ENCODE measurements at regions not wholly inside any gene's neighbourhood (a gene's known extent, or its start where the extent isn't known, plus 50 kb on each side); places are given as distances from the start of the nearest gene placed in this dataset.

DNA sequence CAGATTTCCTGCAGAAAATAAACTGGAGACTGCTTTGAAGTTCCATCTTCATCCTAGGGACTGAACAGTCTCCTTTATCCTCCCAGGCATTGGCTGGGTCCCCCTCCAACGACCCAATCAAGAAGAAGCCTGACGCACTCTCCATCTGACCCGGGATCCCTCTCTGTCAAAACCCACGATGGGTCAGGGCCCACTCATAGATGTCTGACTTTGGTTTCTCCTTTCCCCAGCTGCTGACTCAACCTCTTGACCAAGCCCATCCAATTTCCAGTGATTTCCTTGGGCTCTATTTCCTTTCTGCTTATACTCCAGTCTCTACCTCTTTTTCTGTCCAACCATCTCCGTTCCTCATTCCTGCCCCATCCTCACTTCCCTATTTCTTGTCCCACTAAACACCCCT lies 189.7 kb downstream of the MIAT start:
- DNase-seq (ENCODE audit: low read depth): no peak

DNA sequence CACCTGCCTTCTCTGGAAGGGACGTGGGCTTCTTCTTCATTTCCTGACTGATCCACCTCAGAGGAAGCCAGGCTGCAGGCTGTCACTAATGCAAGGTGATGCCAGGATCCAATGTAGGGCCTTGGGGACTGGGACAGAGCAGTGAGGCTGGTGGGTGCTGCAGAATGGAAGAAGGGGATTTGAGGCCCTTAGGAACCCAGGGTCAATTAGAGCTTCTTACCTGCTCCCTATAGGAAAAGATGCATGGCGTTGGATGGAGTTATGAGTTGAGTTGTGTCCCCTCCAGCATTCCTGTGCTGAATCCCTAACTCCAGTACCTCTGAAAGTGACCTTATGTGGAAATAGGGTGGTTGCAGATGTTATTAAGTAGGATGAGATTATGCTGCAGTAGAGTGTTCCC lies 190.4 kb downstream of the MIAT start:
- DNase-seq (ENCODE audit: low read depth): no peak

DNA sequence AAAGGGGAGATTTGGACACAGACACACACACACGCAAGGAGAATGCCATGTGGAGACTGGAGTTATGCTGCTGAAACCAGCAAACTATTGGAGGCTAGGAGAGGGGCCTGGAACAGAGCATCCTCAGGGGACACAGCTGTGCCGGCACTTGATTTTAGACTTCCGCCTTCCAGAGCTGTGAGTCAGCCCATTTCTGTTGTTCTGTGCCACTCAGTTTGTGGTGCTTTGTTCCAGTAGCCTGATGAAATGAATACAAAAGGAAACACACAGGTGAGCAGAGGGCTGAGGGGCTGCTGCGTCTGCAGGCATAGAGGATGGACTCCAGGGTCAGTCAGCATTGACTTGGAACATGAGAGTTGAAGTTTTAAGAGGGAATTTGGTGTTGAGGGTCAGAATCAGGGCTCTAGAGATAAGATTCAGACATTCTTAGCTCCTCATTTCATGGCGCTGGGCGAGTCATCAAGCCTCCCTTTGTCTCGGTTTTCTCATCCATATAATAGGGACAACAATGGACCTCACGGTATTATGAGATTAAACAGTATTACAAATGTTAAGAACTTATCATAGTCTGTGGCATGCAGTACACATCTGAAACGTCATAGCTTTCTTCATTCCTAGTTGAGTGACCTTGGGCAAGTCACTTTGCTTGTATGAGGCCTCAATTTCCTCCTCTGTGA lies 191.0 kb downstream of the MIAT start:
- no peak for DNase-seq (ENCODE audit: low read depth)

DNA sequence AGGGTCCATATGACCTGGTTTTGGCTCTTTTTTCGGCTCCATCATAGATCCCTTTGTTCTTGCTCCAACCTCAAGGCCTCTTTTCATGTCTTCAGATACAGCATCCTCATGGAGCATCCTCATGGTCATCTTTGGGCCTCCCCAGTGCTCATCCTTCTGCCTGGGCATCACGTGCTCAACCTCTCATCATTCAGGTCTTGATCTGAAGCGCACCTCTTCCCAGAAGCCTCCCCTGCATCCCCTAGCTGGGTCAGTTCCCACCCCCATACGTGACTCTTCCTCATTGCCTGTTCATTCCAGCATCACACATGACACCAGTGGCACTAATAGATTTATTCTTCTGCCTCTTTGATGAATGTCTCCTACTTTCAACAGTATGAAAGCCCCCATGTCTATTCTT lies 192.2 kb downstream of the MIAT start:
- no peak for DNase-seq (ENCODE audit: low read depth)

DNA sequence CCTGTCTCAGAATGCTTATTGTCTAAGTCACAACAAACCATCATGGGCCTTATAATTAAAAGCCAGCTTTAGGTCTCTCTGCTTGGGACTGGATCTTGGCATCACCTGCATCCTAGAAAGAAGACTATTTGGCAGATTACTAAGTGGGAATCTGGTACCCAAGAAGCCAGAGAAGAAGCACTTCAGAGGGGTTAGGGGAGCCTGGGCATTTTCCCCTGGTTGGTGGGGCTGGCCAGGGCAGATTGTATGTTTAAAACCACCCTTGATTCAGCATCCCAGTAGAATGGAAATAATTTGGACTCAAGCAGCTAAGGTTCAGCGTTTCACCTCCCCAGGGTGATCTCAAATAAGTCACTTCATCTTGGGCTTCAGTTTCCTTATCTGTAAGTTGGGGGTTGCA lies 193.7 kb downstream of the MIAT start:
- DNase-seq (ENCODE audit: low read depth): no peak

DNA sequence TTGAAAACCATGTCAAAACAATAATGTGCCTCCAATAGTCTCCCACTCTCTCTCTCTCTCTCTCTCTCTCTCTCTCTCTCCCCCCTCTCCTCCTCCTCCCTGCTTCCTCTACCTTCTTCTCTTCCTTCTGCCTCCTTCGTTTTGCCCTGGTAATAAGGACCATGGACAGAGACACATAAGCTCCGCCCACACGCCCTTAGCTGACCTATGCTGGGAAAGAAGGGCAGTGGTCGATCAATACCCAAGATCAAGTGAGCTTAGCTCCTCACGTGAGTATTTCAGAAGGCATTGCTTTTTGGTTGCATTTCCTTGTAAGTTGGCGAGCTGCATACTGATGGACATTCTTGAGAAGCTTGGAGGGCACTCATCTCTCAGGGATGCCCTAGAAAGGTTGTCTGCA lies 194.8 kb downstream of the MIAT start:
- no peak for DNase-seq (ENCODE audit: low read depth)

DNA sequence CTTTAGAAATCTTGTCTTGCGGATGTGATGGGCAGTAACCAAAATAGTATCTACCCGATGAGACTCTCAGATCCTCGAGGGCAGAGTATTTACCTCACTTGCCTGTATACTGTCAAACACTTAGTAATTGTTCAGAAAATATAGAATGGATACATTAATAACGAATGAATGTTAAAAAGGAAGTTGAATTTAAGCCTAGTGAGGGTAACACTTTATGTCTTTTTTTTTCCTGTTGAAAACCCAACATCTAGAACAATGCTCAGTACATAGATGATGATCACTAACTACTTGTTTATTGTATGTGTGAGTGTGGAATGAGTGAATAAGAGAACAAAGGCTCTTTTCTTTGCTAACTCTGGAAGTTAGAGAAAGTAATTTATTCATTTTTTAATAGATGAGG lies 195.7 kb downstream of the MIAT start:
- no peak for DNase-seq (ENCODE audit: low read depth)

DNA sequence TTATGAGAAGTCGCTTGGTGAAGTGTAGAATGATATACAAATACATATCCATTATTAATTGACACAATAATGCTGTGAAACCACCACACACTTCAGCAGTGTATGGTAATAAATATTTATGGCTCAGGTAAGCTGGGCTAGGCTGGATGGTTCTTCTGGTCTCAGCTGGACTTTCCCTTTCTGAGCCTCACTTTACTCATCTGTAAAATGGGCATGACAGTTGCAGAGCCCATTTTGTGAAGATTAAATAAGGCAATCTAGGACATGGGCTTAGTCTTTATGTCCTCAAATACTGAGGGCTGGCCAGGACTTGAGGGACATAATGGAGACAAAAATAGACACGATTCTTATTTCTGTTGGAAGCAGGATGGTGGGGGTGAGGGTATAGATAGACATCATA lies 196.1 kb downstream of the MIAT start:
- no peak for DNase-seq (ENCODE audit: low read depth)

DNA sequence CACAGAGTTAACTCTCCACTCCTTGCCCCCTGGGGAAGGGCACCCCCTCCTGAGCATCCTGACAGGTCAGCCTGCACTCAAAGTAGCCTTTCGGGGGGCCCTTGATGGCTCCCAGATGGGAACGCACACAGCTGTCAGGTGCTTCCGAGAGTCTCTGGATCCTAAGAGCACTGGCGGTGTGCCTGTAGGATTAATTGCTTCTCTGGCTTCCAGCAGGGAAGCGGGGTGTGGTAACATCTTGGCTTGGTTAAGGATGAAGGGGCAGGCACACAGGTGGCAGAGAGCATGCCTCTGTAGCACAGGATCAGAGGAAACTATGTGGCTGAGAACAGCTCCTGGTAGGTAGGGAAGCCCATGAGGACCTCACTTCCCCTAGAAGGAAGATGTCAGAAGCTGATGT lies 199.8 kb downstream of the MIAT start:
- DNase-seq (ENCODE audit: low read depth): no peak

DNA sequence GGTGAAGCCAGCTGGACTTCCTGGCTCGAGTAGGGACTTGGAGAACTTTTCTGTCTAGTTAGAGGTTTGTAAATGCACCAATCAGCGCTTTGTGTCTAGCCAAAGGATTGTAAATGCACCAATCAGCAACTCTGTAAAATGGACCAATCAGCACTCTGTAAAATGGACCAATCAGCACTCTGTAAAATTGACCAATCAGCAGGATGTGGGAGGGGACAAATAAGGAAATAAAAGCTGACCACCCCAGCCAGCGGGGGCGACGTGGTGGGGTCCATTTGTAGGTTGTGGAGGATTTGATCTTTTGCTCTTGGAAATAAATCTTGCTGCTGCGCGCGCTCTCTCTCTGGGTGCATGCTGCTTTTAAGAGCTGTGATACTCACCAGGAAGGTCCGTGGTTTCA lies 202.9 kb downstream of the MIAT start:
- DNase-seq (ENCODE audit: low read depth): no peak

DNA sequence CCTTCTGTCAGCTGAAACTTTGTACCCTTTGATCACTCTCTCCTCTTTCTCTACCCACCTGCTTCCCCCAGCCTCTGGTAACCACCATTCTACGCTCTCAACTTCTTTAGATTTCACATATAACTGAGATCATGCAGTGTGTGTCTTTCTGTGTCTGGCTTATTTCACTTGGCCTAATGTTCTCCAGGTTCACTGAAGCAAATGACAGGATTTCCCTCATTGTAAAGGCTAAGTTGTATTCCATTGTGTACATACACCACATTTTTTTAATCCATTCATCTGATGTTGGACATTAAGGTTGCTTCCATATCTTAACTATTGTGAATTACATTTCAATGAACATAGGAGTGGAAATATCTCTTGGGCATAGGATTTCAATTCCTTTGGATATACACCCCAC lies 207.6 kb downstream of the MIAT start:
- DNase-seq (ENCODE audit: low read depth): no peak

DNA sequence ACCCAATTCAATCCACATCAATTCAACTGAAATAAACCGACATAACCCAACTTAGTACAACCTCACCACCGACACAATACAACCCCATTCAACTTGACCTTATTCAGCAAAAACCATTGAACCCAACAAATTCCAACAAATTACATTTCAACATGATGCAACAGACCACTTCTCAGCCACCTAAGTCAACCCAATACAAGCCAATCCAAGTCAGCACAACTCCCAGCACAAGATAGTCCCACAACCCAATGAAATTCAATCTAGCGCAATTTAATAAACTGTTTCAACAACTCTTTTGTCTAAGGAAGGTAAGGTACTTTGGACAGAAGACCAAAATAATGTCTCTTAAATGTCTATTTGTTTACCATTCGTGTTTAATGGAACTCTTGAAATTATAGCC lies 226.0 kb downstream of the MIAT start:
- DNase-seq (ENCODE audit: low read depth): no peak

DNA sequence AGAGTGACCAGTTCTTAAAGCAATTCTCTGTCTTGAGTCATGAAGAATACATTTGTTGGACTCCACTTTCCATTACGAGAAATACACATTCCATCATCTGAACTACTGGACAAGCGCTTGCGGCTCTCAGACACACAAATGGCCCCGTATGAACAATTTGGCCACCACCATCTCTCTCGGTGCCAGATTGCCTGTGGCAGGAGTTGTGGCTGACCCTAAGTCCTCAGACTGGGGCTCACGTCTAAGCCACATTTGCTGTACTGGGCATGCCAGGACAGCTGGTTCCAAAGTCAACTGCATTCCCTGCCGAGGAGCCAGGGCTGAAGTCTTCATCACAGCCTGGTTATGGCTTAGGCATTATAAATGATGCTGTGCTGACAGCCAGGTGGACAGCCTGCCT lies 227.5 kb downstream of the MIAT start:
- no peak for DNase-seq (ENCODE audit: low read depth)

DNA sequence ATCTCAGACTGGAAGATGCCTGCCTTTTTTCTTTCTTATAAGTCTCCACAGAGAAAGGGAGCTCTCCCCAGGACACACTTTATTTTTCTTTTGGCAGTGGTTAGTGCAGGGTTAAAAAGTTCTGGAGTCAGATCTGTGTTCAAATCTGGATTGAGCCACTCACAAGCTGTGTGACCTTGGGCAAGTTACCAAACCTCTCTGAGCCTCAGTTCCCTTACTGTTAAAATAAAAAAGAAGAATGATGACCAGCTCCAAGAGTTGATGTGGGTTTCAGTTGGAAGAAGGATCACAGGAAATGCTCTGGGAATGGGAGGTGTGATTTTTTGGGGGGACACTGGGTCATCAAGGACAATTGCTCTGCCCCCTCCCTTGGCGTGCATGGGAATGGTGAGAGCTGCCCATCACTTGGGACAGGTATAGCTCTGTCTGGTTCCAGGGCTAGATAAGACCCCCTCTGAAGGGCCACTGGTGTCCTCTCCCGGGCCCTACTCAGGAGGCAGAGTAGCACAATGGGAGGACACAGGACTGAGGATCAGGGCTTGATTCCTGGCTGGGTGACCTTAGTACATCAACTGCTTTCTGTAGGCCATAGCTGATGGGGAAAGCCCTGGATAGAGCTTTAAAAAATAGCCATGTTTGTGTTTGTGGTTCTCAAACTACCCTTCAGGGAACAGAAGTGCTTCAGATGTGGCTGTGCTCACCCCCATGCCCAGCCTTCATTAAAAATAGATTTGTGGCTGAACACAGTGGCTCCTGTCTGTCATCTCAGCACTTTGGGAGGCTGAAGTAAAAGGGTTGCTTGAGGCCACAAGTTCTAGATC lies 228.3 kb downstream of the MIAT start:
- no peak for DNase-seq (ENCODE audit: low read depth)

DNA sequence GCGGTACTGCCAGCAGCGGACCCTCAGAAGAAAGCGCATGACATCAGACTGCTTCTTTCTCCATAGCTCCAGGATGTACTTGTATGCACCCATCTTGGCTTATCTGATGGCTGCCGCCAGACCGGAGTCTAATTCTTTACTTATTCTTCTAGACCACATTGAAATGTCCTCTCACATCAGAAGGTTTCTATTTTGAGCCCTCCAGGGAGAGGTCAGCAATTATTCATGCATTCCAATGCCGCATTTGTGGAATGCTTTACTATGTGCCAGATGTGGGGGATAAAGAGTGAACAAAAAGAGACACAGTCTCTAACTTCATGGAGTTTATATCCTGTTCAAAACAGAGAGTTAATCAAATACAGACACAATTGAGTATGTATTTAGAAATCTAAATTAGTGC lies 230.1 kb downstream of the MIAT start:
- no peak for DNase-seq (ENCODE audit: low read depth)

DNA sequence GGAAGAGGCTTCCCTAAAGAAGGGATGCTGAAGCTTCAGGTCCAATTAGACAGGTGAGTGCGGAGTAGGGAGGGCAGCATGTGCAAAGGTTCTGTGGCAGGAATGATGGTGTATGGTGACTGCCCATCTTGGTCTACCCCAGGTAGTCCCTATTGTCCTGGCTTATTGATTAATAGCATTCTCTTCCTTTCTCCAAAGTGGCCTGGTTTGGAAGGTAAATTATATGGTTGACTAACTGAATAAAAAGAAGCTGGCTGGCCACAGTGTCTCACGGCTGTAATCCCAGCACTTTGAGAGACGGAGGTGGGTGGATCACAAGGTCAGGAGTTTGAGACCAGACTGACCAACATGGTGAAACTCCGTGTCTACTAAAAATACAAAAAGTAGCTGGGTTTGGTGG lies 230.5 kb downstream of the MIAT start:
- DNase-seq (ENCODE audit: low read depth): no peak

DNA sequence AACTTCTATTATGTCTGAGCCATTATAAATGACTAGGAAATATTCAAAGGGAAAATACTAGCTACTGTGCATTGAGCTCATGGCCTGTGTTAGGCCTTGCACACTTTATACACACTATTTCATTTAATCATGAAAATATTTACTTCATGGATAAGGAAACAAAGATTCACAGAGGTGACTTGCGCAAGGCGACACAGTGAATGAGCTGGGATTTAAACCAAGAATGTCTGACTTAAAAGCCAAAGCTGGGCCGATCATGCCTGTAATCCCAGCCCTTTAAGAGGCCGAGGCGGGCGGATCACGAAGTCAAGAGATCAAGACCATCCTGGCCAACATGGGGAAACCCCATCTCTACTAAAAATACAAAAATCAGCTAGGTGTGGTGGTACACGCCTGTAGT lies 231.5 kb downstream of the MIAT start:
- DNase-seq (ENCODE audit: low read depth): no peak

DNA sequence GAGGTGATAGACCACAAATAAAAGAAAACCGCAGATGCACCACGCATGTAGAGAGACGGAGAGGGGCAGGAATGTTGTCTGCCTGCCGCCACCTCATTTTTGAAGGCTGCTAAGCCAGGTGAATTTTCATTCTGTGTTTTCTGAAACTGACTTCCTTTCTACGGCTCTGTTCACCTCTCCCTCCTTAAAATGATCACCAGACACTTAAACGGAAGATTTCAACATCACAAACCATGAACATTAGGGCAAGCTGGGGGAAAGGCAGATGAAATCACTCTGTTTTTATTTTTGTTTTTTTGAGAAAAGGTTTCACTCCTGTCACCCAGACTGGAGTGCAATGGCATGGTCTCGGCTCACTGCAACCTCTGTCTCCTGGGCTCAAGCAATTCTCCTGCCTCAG lies 232.4 kb downstream of the MIAT start:
- DNase-seq (ENCODE audit: low read depth): no peak

DNA sequence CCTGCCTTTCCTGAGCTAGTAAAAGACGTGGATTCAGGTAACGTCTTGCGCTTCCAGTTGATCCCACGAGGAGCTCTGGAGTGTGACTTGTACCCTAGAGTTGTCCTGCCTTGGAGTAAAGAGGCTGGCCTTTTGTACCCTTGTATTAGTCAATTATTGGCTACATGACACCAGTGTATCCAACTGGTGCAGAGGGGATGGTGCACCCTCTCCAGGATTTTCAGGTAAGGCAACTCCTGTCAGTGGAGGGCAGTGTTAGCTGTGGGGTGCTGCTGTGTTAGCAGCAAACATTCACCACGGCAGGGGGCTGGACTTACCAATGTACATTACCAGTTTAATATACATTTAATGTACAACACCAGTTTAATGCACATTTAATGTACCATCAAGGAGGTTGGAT lies 233.5 kb downstream of the MIAT start:
- DNase-seq (ENCODE audit: low read depth): no peak

DNA sequence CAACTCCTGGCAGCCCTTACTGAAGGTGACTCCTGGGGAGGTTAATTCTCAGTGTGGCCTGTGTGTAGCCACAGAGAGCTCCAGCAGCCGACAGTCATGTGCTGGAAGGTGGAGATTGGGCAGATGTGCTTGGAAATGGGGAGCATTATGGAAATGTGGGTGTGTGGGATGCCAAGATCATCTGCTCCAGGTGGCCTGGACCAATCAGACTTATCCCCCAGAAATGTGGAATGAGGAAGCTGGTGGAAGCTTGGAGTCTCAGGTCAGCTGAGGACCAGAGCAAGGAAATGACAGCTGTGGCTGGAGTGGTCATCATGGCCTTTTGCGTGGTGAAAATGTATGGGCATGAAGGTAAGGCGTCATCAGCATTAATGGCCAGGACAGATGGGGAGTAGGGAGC lies 234.0 kb downstream of the MIAT start:
- no peak for DNase-seq (ENCODE audit: low read depth)

DNA sequence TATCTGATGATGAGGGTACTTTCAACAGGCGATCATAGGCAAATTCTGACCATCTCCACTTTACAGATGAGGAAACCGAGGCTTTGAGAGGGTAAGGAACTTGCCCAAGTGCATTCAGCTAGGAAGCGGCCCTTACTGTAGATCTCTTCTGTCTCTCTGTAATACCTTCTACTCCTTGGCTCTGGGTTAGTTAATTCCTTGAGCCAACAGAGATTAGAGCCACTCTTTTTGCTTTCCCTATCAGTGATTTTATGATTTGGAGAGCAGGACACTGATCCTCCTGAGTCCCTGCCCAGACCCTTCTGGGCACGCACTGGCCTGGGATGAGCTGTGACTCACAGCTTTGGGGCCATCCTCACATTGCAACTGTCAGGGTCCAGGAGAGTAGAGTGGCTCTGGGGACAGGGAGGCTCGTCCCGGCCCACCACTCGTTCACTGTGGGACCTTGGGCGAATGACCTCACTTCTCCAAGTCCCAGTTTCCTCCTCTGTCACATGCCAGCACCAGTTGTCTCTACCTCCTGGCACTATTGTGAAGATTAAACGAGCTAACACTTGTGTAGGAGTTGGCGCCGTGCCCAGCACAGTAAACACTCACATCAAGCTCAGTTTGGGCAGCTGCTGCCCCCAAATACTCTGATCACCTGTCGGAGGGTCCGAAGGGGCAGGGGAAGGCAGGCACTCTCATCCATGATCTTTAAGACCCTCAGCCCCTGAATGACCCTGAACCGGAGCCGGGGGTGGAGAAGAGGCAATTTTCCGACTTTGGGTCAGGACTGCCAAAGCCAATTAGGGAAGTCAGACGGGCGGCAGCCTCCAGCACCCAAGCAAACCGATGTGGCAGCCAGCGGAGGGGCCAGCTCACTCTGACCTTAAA lies 235.0 kb downstream of the MIAT start:
- no peak for DNase-seq (ENCODE audit: low read depth)

DNA sequence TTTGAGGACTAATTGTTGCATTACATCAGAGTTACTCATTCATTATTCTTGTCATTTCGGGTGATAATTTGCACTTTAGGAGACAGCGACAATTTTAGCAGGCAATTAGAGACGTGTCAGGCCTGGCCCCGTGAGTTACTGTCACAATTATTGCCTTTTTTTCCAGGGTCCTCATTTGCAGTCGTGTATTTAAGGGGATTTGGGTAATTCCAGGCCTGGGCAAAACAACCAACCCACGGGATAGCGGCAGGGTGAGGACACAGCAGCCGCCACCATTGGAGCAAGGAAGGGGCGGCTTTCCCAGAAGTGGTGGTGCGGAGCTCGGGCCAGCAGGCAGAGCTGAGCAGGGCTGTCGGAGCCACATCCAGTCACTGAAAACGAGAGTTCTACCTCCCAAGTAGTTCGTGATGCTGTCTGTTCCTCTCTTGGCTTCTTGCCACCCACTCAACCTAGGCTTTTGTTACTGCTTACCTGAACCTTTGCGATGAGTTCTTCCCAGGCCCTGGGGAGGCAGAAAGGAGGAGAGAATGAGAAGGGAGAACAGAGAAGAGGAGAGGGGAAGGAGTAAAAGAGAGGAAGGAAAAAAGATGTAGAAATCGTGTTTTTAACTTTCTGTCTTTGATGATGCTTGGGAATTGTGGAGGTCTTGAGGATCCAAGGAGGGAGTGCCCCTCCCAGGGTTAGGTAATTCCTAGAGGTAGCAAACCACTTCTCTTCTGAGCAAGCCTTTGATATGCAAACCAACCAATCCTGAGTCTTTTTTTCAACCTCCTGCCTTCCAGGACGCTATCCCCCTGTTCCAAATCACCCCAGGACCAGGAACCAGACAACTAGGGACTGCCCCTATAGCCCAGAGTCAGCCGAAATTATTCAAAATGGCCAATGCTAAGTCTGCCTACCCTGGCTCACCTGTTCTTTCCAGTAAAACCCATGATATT lies 236.1 kb downstream of the MIAT start:
- no peak for DNase-seq (ENCODE audit: low read depth)

Data from stimulated activated CD8-positive, alpha-beta memory T cell treated with anti-CD3 and anti-CD28 coated beads, Interleukin-15, amount 100 ng/mL, for 24 hours (primary cell).